ENCODE measurements at regions not wholly inside any gene's neighbourhood (a gene's known extent, or its start where the extent isn't known, plus 50 kb on each side); places are given as distances from the start of the nearest gene placed in this dataset.

DNA sequence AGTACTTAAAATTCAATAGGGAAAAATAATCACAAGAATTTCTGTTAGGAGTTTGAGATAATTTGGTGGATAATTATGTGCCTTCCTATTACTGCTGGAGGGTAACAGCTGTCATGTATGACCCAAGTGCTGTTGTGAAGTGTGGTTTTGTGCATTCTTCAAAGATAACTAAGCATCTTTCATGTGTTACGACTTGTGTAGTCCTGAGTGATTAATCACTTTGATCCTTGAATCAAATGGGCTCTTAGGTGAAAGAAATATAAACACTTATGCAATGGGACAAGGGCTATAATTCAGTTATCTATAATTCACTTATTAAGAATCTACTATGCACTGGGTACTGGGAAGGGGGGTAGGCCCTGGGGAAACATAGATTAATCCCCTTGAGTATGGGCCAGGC is 89.0 kb downstream of the CH25H start:
- no peak for TF ChIP-seq CTCF (IDR thresholded peaks at IDR 0.05; ENCODE audit: borderline replicate concordance, extremely low read depth, low read length, poor library complexity, severe bottlenecking)
- no peak for TF ChIP-seq EZH2 (IDR thresholded peaks at IDR 0.05; ENCODE audit: borderline replicate concordance, low read depth, low read length, severe bottlenecking)

Data from DND-41 (cell line).